Lung (tissue), 11 donors: ENCODE measurements at regions not wholly inside any gene's neighbourhood (a gene's known extent, or its start where the extent isn't known, plus 50 kb on each side); places are given as distances from the start of the nearest gene placed in this dataset.
A peak's percentile ranks its signal among the peaks of the same experiment; 100 is the strongest.

Experiments
- ATAC-seq: fragments of 200-7000 bp; cut with Tn5 transposase; one replicate; pipeline ENCODE4 v1.9.1; 2020; ENCODE audit warnings: moderate number of reproducible peaks; ENCODE audit not compliant: insufficient read depth, low FRiP score
- DNase-seq, 3 donors: peaks; one replicate each; pipeline ENCODE4 v3.0.0-alpha.2; 2013 to 2017
- H3K27ac ChIP-seq, 2 donors: one replicate each; pipeline ENCODE4 v1.5.1; 2013; ENCODE audit warnings: mild to moderate bottlenecking in 2 of 2, moderate library complexity in 2 of 2, control low read depth in 1 of 2, inconsistent platforms in 1 of 2, low read depth in 1 of 2, low read length in 1 of 2
- H3K27me3 ChIP-seq, 3 donors: one replicate each; pipeline ENCODE4 v1.5.1; 2013; ENCODE audit warnings: low read length in 2 of 3; ENCODE audit not compliant: control insufficient read depth in 3 of 3, insufficient read depth in 3 of 3
- H3K36me3 ChIP-seq, 4 donors: one replicate each; pipeline ENCODE4 v1.5.1; 2013; ENCODE audit warnings: low read length in 4 of 4, mild to moderate bottlenecking in 1 of 4, moderate library complexity in 1 of 4; ENCODE audit not compliant: control insufficient read depth in 4 of 4, insufficient read depth in 4 of 4
- H3K4me1 ChIP-seq, 5 donors: one replicate each; pipeline ENCODE4 v1.5.1; 2013; ENCODE audit warnings: low read length in 5 of 5, mild to moderate bottlenecking in 2 of 5, moderate library complexity in 1 of 5; ENCODE audit not compliant: control insufficient read depth in 5 of 5, insufficient read depth in 5 of 5
- H3K4me3 ChIP-seq: one replicate; pipeline ENCODE4 v1.5.1; 2013; ENCODE audit warnings: mild to moderate bottlenecking, control low read depth, moderate library complexity
- H3K9ac ChIP-seq, 2 donors: one replicate each; pipeline ENCODE4 v1.5.1; 2013; ENCODE audit warnings: low read length in 2 of 2, control low read depth in 1 of 2; ENCODE audit not compliant: insufficient read depth in 1 of 2
- H3K9me3 ChIP-seq, 4 donors: one replicate each; pipeline ENCODE4 v1.5.1; 2013; ENCODE audit warnings: low read length in 3 of 4, mild to moderate bottlenecking in 1 of 4, moderate library complexity in 1 of 4; ENCODE audit not compliant: control insufficient read depth in 4 of 4, insufficient read depth in 3 of 4
- WGBS, 2 donors: extraction: QIAGEN DNeasy Blood & Tissue Kit; methylation state at CpG; one replicate each; pipeline ENCODE4 v1.1.7; 2013; 5-methylcytosine and 5-hydroxymethylcytosine counted together
- TF ChIP-seq, protein P1 (sequence below): IDR thresholded peaks from 2 replicates; pipeline ENCODE4 v1.5.1; 2012; ENCODE audit warnings: mild to moderate bottlenecking; ENCODE audit errors: control extremely low read depth, extremely low read depth
- donor health status: control.
- donor health status: control.
- donor health status: Bipolar disorder and iron deficiency.
- donor health status: healthy.
- donor health status: DM: yes; HTN: yes; CAD: no.

GRCh38 chr4:45741897-45742296, 382.0 kb downstream of the GABRG1 start:
- Histone ChIP-seq H3K4me3 (no peak overlapping the region), H3K27ac (no peak overlapping the region), H3K36me3 (no peaks in the 10 kb centered on the region), H3K27me3 (no peaks in the 10 kb centered on the region), H3K4me1 (no peaks in the 10 kb centered on the region), H3K9ac (no peak overlapping the region), H3K9me3 (peaks cover 0 to 7% (median 3%) of the 10 kb centered on the region in 4 donors)
- DNase-seq (peak in 1 of 3 donors; percentile 10), ATAC-seq (no peak)
- TF ChIP-seq, protein P1, sequence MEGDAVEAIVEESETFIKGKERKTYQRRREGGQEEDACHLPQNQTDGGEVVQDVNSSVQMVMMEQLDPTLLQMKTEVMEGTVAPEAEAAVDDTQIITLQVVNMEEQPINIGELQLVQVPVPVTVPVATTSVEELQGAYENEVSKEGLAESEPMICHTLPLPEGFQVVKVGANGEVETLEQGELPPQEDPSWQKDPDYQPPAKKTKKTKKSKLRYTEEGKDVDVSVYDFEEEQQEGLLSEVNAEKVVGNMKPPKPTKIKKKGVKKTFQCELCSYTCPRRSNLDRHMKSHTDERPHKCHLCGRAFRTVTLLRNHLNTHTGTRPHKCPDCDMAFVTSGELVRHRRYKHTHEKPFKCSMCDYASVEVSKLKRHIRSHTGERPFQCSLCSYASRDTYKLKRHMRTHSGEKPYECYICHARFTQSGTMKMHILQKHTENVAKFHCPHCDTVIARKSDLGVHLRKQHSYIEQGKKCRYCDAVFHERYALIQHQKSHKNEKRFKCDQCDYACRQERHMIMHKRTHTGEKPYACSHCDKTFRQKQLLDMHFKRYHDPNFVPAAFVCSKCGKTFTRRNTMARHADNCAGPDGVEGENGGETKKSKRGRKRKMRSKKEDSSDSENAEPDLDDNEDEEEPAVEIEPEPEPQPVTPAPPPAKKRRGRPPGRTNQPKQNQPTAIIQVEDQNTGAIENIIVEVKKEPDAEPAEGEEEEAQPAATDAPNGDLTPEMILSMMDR = no peak
- WGBS, 2 donors = 49 to 92% methylated on average over 1 of the region's 1 CpG

DNA sequence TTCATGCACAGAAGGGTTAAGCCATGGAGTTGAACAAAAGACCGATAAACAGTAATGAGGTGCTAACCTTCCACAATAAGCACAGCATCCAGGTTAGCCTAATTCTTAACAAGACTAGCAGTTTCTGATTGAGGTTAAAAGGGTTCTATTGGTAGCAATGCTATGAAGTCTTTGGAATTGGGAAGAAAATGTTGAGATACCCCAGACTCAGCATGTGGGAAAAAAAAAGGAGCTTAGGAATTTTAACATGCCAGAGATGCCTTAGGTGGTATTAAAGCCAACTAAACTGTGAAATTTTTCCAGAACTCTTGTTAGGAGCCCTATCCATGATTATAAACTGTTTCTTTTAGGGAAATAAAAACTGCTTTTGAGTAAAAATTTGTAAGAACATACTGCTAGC, 391.7 kb downstream of the GABRG1 start:
- TF ChIP-seq, protein P1 = no peak
- Histone ChIP-seq H3K36me3 (no peaks in the 10 kb centered on the region), H3K9me3 (no peaks in the 10 kb centered on the region), H3K27ac (no peak overlapping the region), H3K9ac (no peak overlapping the region), H3K27me3 (no peaks in the 10 kb centered on the region), H3K4me3 (no peak overlapping the region), H3K4me1 (no peaks in the 10 kb centered on the region)
- WGBS, 2 donors = 71 to 80% methylated on average over 1 of the region's 1 CpG
- ATAC-seq (no peak), DNase-seq (no peak)

DNA sequence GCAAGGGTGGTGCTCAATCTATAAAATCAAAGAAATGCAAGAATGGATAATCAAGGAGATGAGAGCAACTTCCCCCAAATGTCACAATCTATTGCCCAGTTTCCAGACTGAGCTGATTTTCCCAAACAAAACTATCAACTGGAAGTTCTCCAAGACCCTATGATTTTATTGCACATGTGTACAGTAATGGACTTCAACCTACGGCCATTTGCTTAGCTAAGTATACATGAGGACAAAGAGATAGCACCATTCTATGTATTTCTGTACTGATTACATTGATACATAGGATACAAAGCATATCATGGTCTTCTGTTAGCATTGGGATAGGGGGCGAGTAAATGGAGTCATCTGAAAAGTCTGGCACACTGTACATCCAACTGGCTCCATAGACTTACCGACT, 407.8 kb downstream of the GABRG1 start:
- Histone ChIP-seq H3K27me3 (no peaks in the 10 kb centered on the region), H3K4me3 (no peak overlapping the region), H3K4me1 (no peaks in the 10 kb centered on the region), H3K27ac (no peak overlapping the region), H3K9me3 (peaks cover 0 to 4% (median 1%) of the 10 kb centered on the region in 4 donors), H3K36me3 (no peaks in the 10 kb centered on the region), H3K9ac (no peak overlapping the region)
- TF ChIP-seq, protein P1 = no peak
- 76 to 90% methylated on average over 3 of the region's 3 CpGs for WGBS, 2 donors
- DNase-seq (no peak), ATAC-seq (no peak)

- 74 to 75% methylated on average over 1 of the region's 1 CpG for WGBS, 2 donors
Observed at GRCh38 chr4:45713996-45714395, 409.9 kb downstream of the GABRG1 start.

More at GRCh38 chr4:45713996-45714395, 409.9 kb downstream of the GABRG1 start:
- ATAC-seq (no peak), DNase-seq (no peak)
- Histone ChIP-seq H3K9ac (no peak overlapping the region), H3K9me3 (peaks cover 0 to 2% (median under 1%) of the 10 kb centered on the region in 4 donors), H3K4me1 (no peaks in the 10 kb centered on the region), H3K4me3 (no peak overlapping the region), H3K27me3 (no peaks in the 10 kb centered on the region), H3K27ac (no peak overlapping the region), H3K36me3 (no peaks in the 10 kb centered on the region)
- TF ChIP-seq, protein P1 = no peak
